HepG2 (cell line): ENCODE measurements at regions not wholly inside any gene's neighbourhood (a gene's known extent, or its start where the extent isn't known, plus 50 kb on each side); places are given as distances from the start of the nearest gene placed in this dataset.

Experiments used
- ATAC-seq: fragments of 200-7000 bp; cut with Tn5 transposase; 3 replicates; pipeline ENCODE4 v1.9.1; 2020; ENCODE audit warnings: mild to moderate bottlenecking, moderate library complexity
- BruUV-seq: library from RNA; stranded (reverse); fragments of 400-500 nt; replicated peaks from 2 replicates; lab custom pipeline; 2021; lab: Mats Ljungman, UMichigan
- CTCF ChIA-PET: fragments of 300-600 bp; formaldehyde crosslinking; extraction: SDS; loops from one replicate; lab custom pipeline; 2021; ENCODE audit warnings: low total read pairs, inconsistent platforms, low intra/inter-chr PET ratio; lab: Yijun Ruan, JAX
- POLR2A ChIA-PET: fragments of 350-600 bp; sonication (Branson Sonifier 250); formaldehyde crosslinking; loops from one replicate; lab custom pipeline; 2020; ENCODE audit warnings: antibody characterized with exemption, inconsistent platforms; lab: Yijun Ruan, JAX
- DNase-seq: peaks from one replicate; pipeline ENCODE4 v3.0.0-alpha.2; 2015; ENCODE audit warnings: low spot score
- FAIRE-seq: peaks from 3 replicates; lab custom pipeline; 2011; peaks lifted over from hg19 to GRCh38; lab: Jason Lieb, UNC
- H2AFZ ChIP-seq: one replicate; pipeline ENCODE4 v1.6.1; 2011; ENCODE audit warnings: low read length, inconsistent platforms
- H3K27ac ChIP-seq: fragments of 300-600 bp; 3 replicates; pipeline ENCODE4 v1.8.0; 2011; ENCODE audit warnings: mixed run types, mild to moderate bottlenecking, mixed read lengths, low read length, inconsistent platforms; ENCODE audit not compliant: insufficient read depth; ENCODE audit errors: extremely low read length
- H3K27me3 ChIP-seq, 2 experiments: fragments of 200-600 bp in 1 of 2; 2 replicates in 1 of 2; 3 replicates in 1 of 2; pipeline versions ENCODE4 v1.6.0 to v1.8.0; 2011; ENCODE audit warnings: low read length in 2 of 2, mild to moderate bottlenecking in 2 of 2, moderate library complexity in 2 of 2, inconsistent platforms in 1 of 2; ENCODE audit not compliant: insufficient read depth in 2 of 2, control insufficient read depth in 1 of 2
- H3K36me3 ChIP-seq, 2 experiments: fragments of 200-600 bp in 1 of 2; replicated peaks in 1 of 2; 2 replicates in 1 of 2; 3 replicates in 1 of 2; pipeline versions ENCODE4 v1.5.1 to v1.8.0; 2011; ENCODE audit warnings: low read length in 2 of 2, inconsistent platforms in 1 of 2; ENCODE audit not compliant: insufficient read depth in 2 of 2, control insufficient read depth in 1 of 2
- H3K4me1 ChIP-seq: 2 replicates; pipeline ENCODE4 v1.5.1; 2012; ENCODE audit warnings: low read length, inconsistent platforms; ENCODE audit not compliant: insufficient read depth
- H3K4me2 ChIP-seq: 2 replicates; pipeline ENCODE4 v1.6.0; 2011; ENCODE audit warnings: low read depth, low read length, inconsistent platforms
- H3K4me3 ChIP-seq, 3 experiments: fragments of 200-600 bp in 1 of 3; sonication (generic), shearing (Covaris generic) in 1 of 3; replicated peaks in 1 of 3; 2 replicates each; pipeline ENCODE4 v1.5.1; 2011 to 2016; ENCODE audit warnings: low read length in 3 of 3, inconsistent platforms in 2 of 3, low read depth in 2 of 3, mild to moderate bottlenecking in 2 of 3, control low read depth in 1 of 3, mixed read lengths in 1 of 3; ENCODE audit not compliant: insufficient read depth in 1 of 3
- H3K79me2 ChIP-seq: one replicate; pipeline ENCODE4 v1.6.1; 2011; ENCODE audit warnings: low read length, inconsistent platforms; ENCODE audit not compliant: insufficient read depth
- H3K9ac ChIP-seq: 2 replicates; pipeline ENCODE4 v1.6.0; 2011; ENCODE audit warnings: mild to moderate bottlenecking, low read depth, low read length, inconsistent platforms; ENCODE audit not compliant: insufficient read depth
- H3K9me3 ChIP-seq: 2 replicates; pipeline ENCODE4 v1.5.1; 2012; ENCODE audit warnings: mild to moderate bottlenecking, low read length
- H4K20me1 ChIP-seq: 2 replicates; pipeline ENCODE4 v1.6.0; 2011; ENCODE audit warnings: inconsistent platforms, mild to moderate bottlenecking, low read length, moderate library complexity; ENCODE audit not compliant: insufficient read depth
- HIVEP1 ChIP-seq: sonication (generic); formaldehyde crosslinking; IDR thresholded peaks from 2 replicates; pipeline ENCODE4 v1.4.0; 2020; ENCODE audit warnings: mild to moderate bottlenecking, missing genetic modification reagents
- HMG20B ChIP-seq: conservative IDR thresholded peaks from 2 replicates; pipeline ENCODE4 v1.6.1; 2016; ENCODE audit warnings: missing genetic modification reagents, missing compliant biosample characterization
- HMGA1 ChIP-seq: sonication (generic); formaldehyde crosslinking; conservative IDR thresholded peaks from 2 replicates; pipeline ENCODE4 v1.4.0; 2020; ENCODE audit warnings: missing genetic modification reagents
- MAF1 ChIP-seq: sonication (generic); formaldehyde crosslinking; IDR thresholded peaks from 2 replicates; pipeline ENCODE4 v1.5.0; 2020; ENCODE audit warnings: missing genetic modification reagents, borderline replicate concordance
- SMAD9 ChIP-seq: sonication (generic); formaldehyde crosslinking; IDR thresholded peaks from 2 replicates; pipeline ENCODE4 v1.5.1; 2020; ENCODE audit warnings: mild to moderate bottlenecking, missing genetic modification reagents
- SP2 ChIP-seq: sonication (generic); formaldehyde crosslinking; IDR thresholded peaks from 2 replicates; pipeline ENCODE4 v1.5.1; 2020; ENCODE audit warnings: mild to moderate bottlenecking, missing genetic modification reagents
- SRSF4 ChIP-seq: fragments of 200-400 bp; formaldehyde crosslinking; IDR thresholded peaks from one replicate; pipeline ENCODE4 v1.6.1; 2018; ENCODE audit warnings: mild to moderate bottlenecking, low read depth, low read length, moderate library complexity; ENCODE audit not compliant: poor library complexity, severe bottlenecking
- TAF15 ChIP-seq: fragments of 200-400 bp; formaldehyde crosslinking; IDR thresholded peaks from one replicate; pipeline ENCODE4 v1.6.1; 2018; ENCODE audit warnings: mild to moderate bottlenecking, low read depth, low read length; ENCODE audit not compliant: poor library complexity, severe bottlenecking
- ZBTB7A ChIP-seq: sonication (generic); formaldehyde crosslinking; IDR thresholded peaks from 2 replicates; pipeline ENCODE4 v1.8.0; 2022; ENCODE audit warnings: mild to moderate bottlenecking, missing genetic modification reagents
- ZNF569 ChIP-seq: sonication (generic); formaldehyde crosslinking; IDR thresholded peaks from 2 replicates; pipeline ENCODE4 v1.5.0; 2020; ENCODE audit warnings: mild to moderate bottlenecking, missing genetic modification reagents, moderate library complexity, borderline replicate concordance
- ZNF841 ChIP-seq: sonication (generic); formaldehyde crosslinking; IDR thresholded peaks from 2 replicates; pipeline ENCODE4 v1.8.1; 2023; ENCODE audit warnings: missing genetic modification reagents, borderline replicate concordance
- WGBS: methylation state at CpG from one replicate; pipeline ENCODE4 v1.1.6; 2017; ENCODE audit warnings: low lambda C conversion rate; 5-methylcytosine and 5-hydroxymethylcytosine counted together
- in situ Hi-C: cut with HindIII; loops from 2 replicates; pipeline ENCODE4 v1.10.0; 2017; ENCODE audit warnings: low pct_unique_long_range_greater_than_20kb; ENCODE audit not compliant: extremely low pct_ligation_motif_present
- intact Hi-C: fragments of 100-400 bp; cut with micrococcal nuclease; formaldehyde crosslinking; loops from one replicate; pipeline ENCODE4 v1.10.0; 2022; ENCODE audit not compliant: unreplicated experiment
- TF ChIP-seq, protein P1 (sequence below): sonication (generic); formaldehyde crosslinking; IDR thresholded peaks from 2 replicates; pipeline ENCODE4 v1.5.1; 2020; ENCODE audit warnings: mild to moderate bottlenecking, missing genetic modification reagents
- TF ChIP-seq, protein P2 (sequence below): sonication (generic); formaldehyde crosslinking; IDR thresholded peaks from 2 replicates; pipeline ENCODE4 v1.9.0; 2022; ENCODE audit warnings: missing genetic modification reagents, mild to moderate bottlenecking, borderline replicate concordance

DNA sequence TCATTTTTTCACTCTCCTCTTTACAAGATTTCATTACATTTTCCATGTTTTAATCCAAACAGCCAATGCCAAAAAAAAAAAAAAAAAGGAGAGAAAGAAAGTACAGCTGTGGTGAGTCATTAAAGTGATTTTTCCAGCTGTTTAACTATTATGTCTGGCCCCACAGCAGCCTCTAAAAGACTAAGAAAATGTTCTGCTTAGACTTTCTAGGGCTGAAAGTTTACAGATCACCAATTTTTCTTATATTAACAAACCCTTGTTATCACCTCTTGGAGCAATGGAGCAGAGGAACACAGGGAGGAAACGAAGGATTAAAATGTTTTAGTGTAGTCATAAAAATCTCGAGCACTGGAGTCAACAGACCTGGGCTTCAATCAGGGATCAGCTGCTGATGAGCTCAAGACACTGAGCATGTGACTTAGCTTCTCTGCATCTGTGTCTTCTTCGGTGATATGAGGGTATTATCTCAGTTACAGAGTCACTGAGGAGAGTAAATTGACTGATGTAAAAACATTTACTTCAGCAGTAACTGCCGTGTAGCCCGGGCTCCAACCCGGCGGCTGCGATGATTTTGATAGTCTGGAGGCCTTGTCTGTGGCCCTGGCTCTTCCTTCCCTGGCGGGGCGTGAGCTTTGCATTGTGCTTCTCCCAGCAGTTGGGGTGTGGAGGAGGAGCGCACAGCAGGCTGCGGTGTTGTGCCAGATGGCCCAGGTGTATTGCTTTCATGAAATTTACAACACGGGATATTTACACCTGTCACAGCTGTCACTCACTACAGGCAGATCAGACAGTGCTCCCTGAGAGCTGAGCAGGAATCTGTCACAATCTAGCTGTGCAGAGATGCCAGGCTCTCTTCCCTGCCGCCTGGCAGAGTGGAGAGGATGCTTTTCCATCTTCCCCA lies 298.3 kb upstream of the FZD8 start:
- no peak for FAIRE-seq
- CTCF ChIA-PET = no interaction called here
- WGBS = 29% methylated on average over 7 of the region's 14 CpGs
- Histone ChIP-seq H3K27me3 (no peaks in the 10 kb centered on the region), H3K79me2 (no peaks in the 10 kb centered on the region), H3K4me1 (no peaks in the 10 kb centered on the region), H3K9me3 (no peaks in the 10 kb centered on the region), H2AFZ (no peak overlapping the region), H3K27ac (no peak overlapping the region)
- no TSS peak for BruUV-seq
- TF ChIP-seq SMAD9 (no peak), HIVEP1 (CRISPR knock-in tag) (no peak), HMG20B (no peak), ZNF841 (CRISPR knock-in tag) (no peak), SRSF4 (no peak), ZNF569 (CRISPR knock-in tag) (no peak)
- TF ChIP-seq, all 625 proteins: peak for 0
- in situ Hi-C loops = no loop called here
- intact Hi-C loops = no loop called here
- DNase-seq (no peak), ATAC-seq (no peak)
- POLR2A ChIA-PET = no interaction called here
- H4K20me1 ChIP-seq = no peaks in the 10 kb centered on the region
- no peak overlapping the region for H3K4me3 ChIP-seq
- no peaks in the 10 kb centered on the region for H3K36me3 ChIP-seq
- no peak overlapping the region for H3K9ac ChIP-seq
- H3K4me2 ChIP-seq = no peak overlapping the region

DNA sequence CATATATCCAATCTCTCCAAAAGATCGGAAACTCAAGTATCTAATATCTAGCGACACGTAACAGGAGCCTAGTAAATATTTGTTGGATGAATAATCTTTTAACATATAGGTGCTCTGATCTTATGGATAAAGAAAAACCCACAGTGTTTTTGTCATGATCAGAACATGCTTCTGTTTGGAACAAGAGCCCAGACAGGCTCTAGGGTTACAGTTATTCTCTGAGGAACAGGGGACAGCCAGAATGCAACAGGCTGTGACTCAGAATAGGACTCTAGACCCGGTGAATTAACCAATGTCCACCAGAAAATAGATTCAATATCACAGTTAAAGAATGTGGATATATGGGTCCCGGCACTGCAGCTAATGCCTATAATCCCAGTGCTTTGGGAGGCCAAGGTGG lies 296.1 kb upstream of the FZD8 start:
- intact Hi-C loops = loop anchor here (10.0 kb wide), 1 partner anchor 303 kb away; no protein-coding TSS in a partner anchor
- DNase-seq (no peak), ATAC-seq (no peak), FAIRE-seq (no peak)
- H4K20me1 ChIP-seq = no peaks in the 10 kb centered on the region
- BruUV-seq = no TSS peak
- H3K27me3 ChIP-seq = no peaks in the 10 kb centered on the region
- WGBS = 25% methylated on average over 5 of the region's 5 CpGs
- no peaks in the 10 kb centered on the region for H3K79me2 ChIP-seq
- in situ Hi-C loops = no loop called here
- H3K27ac ChIP-seq = no peak overlapping the region
- H3K36me3 ChIP-seq = no peaks in the 10 kb centered on the region
- H3K4me3 ChIP-seq = no peak overlapping the region
- H3K4me1 ChIP-seq = peaks cover 13% of the 10 kb centered on the region
- no peaks in the 10 kb centered on the region for H3K9me3 ChIP-seq
- H2AFZ ChIP-seq = no peak overlapping the region
- H3K4me2 ChIP-seq = no peak overlapping the region
- ChIA-PET CTCF (no interaction called here), POLR2A (no interaction called here)
- H3K9ac ChIP-seq = no peak overlapping the region
- TF ChIP-seq HMGA1 (CRISPR knock-in tag) (no peak), MAF1 (CRISPR knock-in tag) (no peak), SP2 (no peak), TAF15 (no peak), ZBTB7A (CRISPR knock-in tag) (no peak)
- TF ChIP-seq, protein P1, sequence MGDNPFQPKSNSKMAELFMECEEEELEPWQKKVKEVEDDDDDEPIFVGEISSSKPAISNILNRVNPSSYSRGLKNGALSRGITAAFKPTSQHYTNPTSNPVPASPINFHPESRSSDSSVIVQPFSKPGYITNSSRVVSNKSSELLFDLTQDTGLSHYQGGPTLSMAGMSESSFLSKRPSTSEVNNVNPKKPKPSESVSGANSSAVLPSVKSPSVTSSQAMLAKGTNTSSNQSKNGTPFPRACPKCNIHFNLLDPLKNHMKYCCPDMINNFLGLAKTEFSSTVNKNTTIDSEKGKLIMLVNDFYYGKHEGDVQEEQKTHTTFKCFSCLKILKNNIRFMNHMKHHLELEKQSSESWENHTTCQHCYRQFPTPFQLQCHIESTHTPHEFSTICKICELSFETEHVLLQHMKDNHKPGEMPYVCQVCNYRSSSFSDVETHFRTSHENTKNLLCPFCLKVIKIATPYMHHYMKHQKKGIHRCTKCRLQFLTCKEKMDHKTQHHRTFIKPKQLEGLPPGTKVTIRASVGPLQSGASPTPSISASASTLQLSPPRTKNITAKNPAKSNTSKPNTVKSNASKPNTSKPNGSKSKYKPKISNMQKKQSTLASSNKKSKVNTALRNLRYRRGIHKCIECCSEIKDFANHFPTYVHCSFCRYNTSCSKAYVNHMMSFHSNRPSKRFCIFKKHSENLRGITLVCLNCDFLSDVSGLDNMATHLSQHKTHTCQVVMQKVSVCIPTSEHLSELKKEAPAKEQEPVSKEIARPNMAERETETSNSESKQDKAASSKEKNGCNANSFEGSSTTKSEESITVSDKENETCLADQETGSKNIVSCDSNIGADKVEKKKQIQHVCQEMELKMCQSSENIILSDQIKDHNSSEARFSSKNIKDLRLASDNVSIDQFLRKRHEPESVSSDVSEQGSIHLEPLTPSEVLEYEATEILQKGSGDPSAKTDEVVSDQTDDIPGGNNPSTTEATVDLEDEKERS (CRISPR knock-in tag) = no peak
- TF ChIP-seq, protein P2, sequence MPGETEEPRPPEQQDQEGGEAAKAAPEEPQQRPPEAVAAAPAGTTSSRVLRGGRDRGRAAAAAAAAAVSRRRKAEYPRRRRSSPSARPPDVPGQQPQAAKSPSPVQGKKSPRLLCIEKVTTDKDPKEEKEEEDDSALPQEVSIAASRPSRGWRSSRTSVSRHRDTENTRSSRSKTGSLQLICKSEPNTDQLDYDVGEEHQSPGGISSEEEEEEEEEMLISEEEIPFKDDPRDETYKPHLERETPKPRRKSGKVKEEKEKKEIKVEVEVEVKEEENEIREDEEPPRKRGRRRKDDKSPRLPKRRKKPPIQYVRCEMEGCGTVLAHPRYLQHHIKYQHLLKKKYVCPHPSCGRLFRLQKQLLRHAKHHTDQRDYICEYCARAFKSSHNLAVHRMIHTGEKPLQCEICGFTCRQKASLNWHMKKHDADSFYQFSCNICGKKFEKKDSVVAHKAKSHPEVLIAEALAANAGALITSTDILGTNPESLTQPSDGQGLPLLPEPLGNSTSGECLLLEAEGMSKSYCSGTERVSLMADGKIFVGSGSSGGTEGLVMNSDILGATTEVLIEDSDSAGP (CRISPR knock-in tag) = no peak
